SH-SY5Y (cell line): ENCODE measurements at regions not wholly inside any gene's neighbourhood (a gene's known extent, or its start where the extent isn't known, plus 50 kb on each side); places are given as distances from the start of the nearest gene placed in this dataset.

Experiments
- GATA2 ChIP-seq: IDR thresholded peaks from 2 replicates; pipeline ENCODE4 v1.6.1; 2011; ENCODE audit warnings: mild to moderate bottlenecking, low read depth, low read length
- GATA3 ChIP-seq: IDR thresholded peaks from 2 replicates; pipeline ENCODE4 v1.6.1; 2011; ENCODE audit warnings: low read depth, mild to moderate bottlenecking, low read length, moderate library complexity

DNA sequence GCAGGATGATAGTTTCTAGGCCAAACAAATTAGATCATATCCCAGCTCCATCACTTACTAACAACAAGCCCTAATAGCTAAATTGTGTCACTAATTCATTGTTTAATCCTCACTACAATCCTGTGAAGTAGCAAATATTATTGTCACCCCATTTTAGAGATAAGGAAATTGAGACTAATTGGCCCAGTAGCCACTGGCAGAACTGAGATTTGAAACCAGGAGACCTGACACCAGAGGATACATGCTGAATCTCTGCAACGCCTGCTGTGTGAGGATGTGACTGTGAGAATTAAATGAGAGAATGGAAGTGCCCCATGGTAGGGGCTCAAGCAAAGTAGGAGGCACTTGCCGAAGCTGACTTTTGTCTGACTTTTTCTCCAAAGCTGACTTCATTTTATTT, 124.3 kb upstream of the CITED2 start:
- TF ChIP-seq GATA2 (no peak), GATA3 (no peak)
